Stomach (tissue), 8 donors: ENCODE measurements at regions not wholly inside any gene's neighbourhood (a gene's known extent, or its start where the extent isn't known, plus 50 kb on each side); places are given as distances from the start of the nearest gene placed in this dataset.
A peak's percentile ranks its signal among the peaks of the same experiment; 100 is the strongest.

Experiments
- DNase-seq, 2 donors: peaks; one replicate each; pipeline versions ENCODE4 v3.0.0 to v3.0.0-alpha.2; 2013 to 2019
- H3K27ac ChIP-seq, 5 donors: fragments of 200-600 bp in 4 of 5; sonication (generic) in 4 of 5; one replicate each; pipeline ENCODE4 v1.5.1; 2013 to 2019; ENCODE audit warnings: mild to moderate bottlenecking in 1 of 5, moderate library complexity in 1 of 5
- H3K27me3 ChIP-seq, 3 donors: fragments of 200-600 bp; sonication (generic); one replicate each; pipeline ENCODE4 v1.5.1; 2017 to 2019; ENCODE audit warnings: mixed run types in 1 of 3
- H3K36me3 ChIP-seq, 4 donors: fragments of 200-600 bp; sonication (generic); 1 replicate in 3 of 4; 2 replicates in 1 of 4; pipeline ENCODE4 v1.5.1; 2016 to 2019
- H3K4me1 ChIP-seq, 4 donors: fragments of 200-600 bp; sonication (generic); one replicate each; pipeline ENCODE4 v1.5.1; 2016 to 2019
- H3K4me3 ChIP-seq, 4 donors: fragments of 200-600 bp; sonication (generic) in 3 of 4; one replicate each; pipeline ENCODE4 v1.5.1; 2016 to 2019; ENCODE audit warnings: mild to moderate bottlenecking in 1 of 4
- H3K9me3 ChIP-seq, 4 donors: fragments of 200-600 bp; sonication (generic); one replicate each; pipeline ENCODE4 v1.5.1; 2016 to 2019
- EP300 ChIP-seq: sonication (generic); formaldehyde crosslinking; IDR thresholded peaks from one replicate; pipeline ENCODE4 v1.6.1; 2017; ENCODE audit warnings: antibody characterized with exemption
- POLR2A ChIP-seq, 4 donors: fragments of 450-650 bp; IDR thresholded peaks; one replicate each; pipeline ENCODE4 v1.6.1; 2016; ENCODE audit warnings: antibody characterized with exemption in 4 of 4, control low read depth in 2 of 4, mild to moderate bottlenecking in 1 of 4, moderate library complexity in 1 of 4
- POLR2AphosphoS5 ChIP-seq, 3 donors: sonication (generic); formaldehyde crosslinking; IDR thresholded peaks; one replicate each; pipeline ENCODE4 v1.6.1; 2016; ENCODE audit warnings: antibody characterized with exemption in 3 of 3
- WGBS, 5 donors: extraction: QIAGEN DNeasy Blood & Tissue Kit in 3 of 5; methylation state at CpG; one replicate each; pipeline versions ENCODE4 v1.1.5 to v1.1.7; 2013 to 2018; 5-methylcytosine and 5-hydroxymethylcytosine counted together
- intact Hi-C: fragments of 100-400 bp; cut with DNase I; formaldehyde crosslinking; loops from one replicate; pipeline ENCODE4 v1.15.1; 2023; ENCODE audit warnings: low total_unique reads
- TF ChIP-seq, protein P1 (sequence below), 7 experiments: fragments of 450-650 bp in 4 of 7; fragments of 200-600 bp in 3 of 7; sonication (generic) in 3 of 7; IDR thresholded peaks; one replicate each; pipeline ENCODE4 v1.5.1; 2016 to 2019; ENCODE audit warnings: antibody characterized with exemption in 7 of 7, control low read depth in 2 of 7, mild to moderate bottlenecking in 1 of 7
- donor health status: healthy with polysubstance abuse.
- donor health status: Bipolar disorder and iron deficiency.
- donor health status: healthy.

DNA sequence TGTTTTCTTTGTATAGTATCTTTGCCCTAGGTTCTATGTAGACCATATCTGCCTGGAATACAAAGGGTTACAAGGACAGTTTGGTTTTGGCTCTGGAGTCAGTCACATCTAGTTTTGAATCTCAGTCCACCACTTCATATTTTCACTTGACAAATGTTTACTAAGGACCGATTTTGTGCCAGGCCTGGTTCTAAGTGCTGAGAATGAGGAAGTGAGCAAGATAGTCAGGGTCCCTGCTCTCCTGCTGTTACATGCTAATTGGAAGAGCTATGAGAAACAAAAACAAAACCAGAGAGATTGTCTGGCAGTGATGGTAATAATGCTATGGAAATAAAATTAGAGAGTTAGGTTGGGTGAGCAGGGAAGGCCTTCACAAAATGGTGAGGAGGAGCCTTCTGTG, 66.1 kb upstream of the ARHGAP20 start:
- DNase-seq, result peak in 1 of 2 donors; percentile 40
- 0 to 13% (median 4%) methylated on average over 1 of the region's 1 CpG for WGBS, 5 donors
- Histone ChIP-seq H3K36me3 (no peaks in the 10 kb centered on the region), H3K27me3 (no peaks in the 10 kb centered on the region), H3K4me3 (no peak overlapping the region), H3K9me3 (peaks cover 0 to 9% (median 3%) of the 10 kb centered on the region in 4 donors), H3K4me1 (peaks cover 5 to 26% (median 21%) of the 10 kb centered on the region in 4 donors), H3K27ac (peak overlapping the region; percentile 34 to 82 (median 63))
- TF ChIP-seq, protein P1, sequence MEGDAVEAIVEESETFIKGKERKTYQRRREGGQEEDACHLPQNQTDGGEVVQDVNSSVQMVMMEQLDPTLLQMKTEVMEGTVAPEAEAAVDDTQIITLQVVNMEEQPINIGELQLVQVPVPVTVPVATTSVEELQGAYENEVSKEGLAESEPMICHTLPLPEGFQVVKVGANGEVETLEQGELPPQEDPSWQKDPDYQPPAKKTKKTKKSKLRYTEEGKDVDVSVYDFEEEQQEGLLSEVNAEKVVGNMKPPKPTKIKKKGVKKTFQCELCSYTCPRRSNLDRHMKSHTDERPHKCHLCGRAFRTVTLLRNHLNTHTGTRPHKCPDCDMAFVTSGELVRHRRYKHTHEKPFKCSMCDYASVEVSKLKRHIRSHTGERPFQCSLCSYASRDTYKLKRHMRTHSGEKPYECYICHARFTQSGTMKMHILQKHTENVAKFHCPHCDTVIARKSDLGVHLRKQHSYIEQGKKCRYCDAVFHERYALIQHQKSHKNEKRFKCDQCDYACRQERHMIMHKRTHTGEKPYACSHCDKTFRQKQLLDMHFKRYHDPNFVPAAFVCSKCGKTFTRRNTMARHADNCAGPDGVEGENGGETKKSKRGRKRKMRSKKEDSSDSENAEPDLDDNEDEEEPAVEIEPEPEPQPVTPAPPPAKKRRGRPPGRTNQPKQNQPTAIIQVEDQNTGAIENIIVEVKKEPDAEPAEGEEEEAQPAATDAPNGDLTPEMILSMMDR (IDR thresholded peaks at IDR 0.05), result no peak
- TF ChIP-seq EP300, result no peak
- no peak for TF ChIP-seq POLR2AphosphoS5 (IDR thresholded peaks at IDR 0.05)
- no peak for TF ChIP-seq POLR2A (IDR thresholded peaks at IDR 0.05)
- intact Hi-C loops, result no loop called here

GRCh38 chr11:110777775-110778174, 65.5 kb upstream of the ARHGAP20 start:
- WGBS, 5 donors, result 8 to 16% (median 9%) methylated on average over 2 of the region's 2 CpGs
- no peaks in the 10 kb centered on the region for H3K27me3 ChIP-seq
- TF ChIP-seq, protein P1 (IDR thresholded peaks at IDR 0.05), result no peak
- TF ChIP-seq EP300 (no peak), POLR2AphosphoS5 (IDR thresholded peaks at IDR 0.05) (peak; percentile 7 to 73 (median 18)), POLR2A (IDR thresholded peaks at IDR 0.05) (no peak)
- no peak overlapping the region for H3K4me3 ChIP-seq
- H3K27ac ChIP-seq, result peak overlapping the region; percentile 11 to 82 (median 63)
- peak; percentile 49 to 64 for DNase-seq
- H3K4me1 ChIP-seq, result peaks cover 5 to 26% (median 21%) of the 10 kb centered on the region in 4 donors
- intact Hi-C loops, result no loop called here
- no peaks in the 10 kb centered on the region for H3K36me3 ChIP-seq
- H3K9me3 ChIP-seq, result peaks cover 0 to 9% (median 3%) of the 10 kb centered on the region in 4 donors

DNA sequence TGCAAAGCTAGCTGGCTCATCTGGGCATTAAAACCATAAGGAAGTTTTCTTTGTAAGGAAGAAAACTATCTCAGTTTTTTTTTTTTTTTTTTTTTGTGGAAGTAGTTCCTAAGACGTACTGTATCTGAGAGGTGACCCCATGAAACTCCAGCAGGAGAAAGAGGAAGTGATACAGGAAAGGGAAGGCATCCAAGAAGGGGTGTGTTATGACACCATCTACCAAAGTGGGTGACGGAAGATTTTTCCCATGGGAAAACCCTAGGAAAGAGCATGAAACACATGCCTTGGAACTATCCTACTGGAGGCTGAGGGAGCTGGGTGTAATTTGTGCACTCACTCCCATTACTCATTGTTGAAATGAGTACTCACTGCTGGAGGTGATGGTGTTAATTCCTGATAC, 63.8 kb upstream of the ARHGAP20 start:
- Histone ChIP-seq H3K27me3 (no peaks in the 10 kb centered on the region), H3K4me1 (peaks cover 5 to 26% (median 21%) of the 10 kb centered on the region in 4 donors), H3K36me3 (no peaks in the 10 kb centered on the region), H3K27ac (no peak overlapping the region), H3K9me3 (peaks cover 0 to 9% (median 3%) of the 10 kb centered on the region in 4 donors), H3K4me3 (no peak overlapping the region)
- 33 to 73% (median 71%) methylated on average over 2 of the region's 2 CpGs for WGBS, 5 donors
- intact Hi-C loops, result no loop called here
- DNase-seq, result no peak
- TF ChIP-seq POLR2A (IDR thresholded peaks at IDR 0.05) (no peak), EP300 (no peak), POLR2AphosphoS5 (IDR thresholded peaks at IDR 0.05) (no peak)
- TF ChIP-seq, protein P1 (IDR thresholded peaks at IDR 0.05), result no peak

GRCh38 chr11:110774138-110775014, 62.1 kb upstream of the ARHGAP20 start:
- Histone ChIP-seq H3K9me3 (peaks cover 0 to 8% (median 3%) of the 10 kb centered on the region in 4 donors), H3K4me1 (peaks cover 5 to 26% (median 21%) of the 10 kb centered on the region in 4 donors), H3K27me3 (no peaks in the 10 kb centered on the region), H3K4me3 (no peak overlapping the region), H3K36me3 (no peaks in the 10 kb centered on the region), H3K27ac (no peak overlapping the region)
- intact Hi-C loops, result no loop called here
- TF ChIP-seq, protein P1 (IDR thresholded peaks at IDR 0.05), result no peak
- WGBS, 5 donors, result 92 to 97% (median 93%) methylated on average over 3 of the region's 3 CpGs
- DNase-seq, result no peak
